Neutrophil (primary cell): ENCODE measurements at regions not wholly inside any gene's neighbourhood (a gene's known extent, or its start where the extent isn't known, plus 50 kb on each side); places are given as distances from the start of the nearest gene placed in this dataset.

Experiments used
- H3K27ac ChIP-seq: fragments of 200-600 bp; sonication (generic); 2 replicates; pipeline ENCODE4 v1.5.1; 2016; ENCODE audit warnings: mild to moderate bottlenecking, moderate library complexity
- H3K27me3 ChIP-seq: fragments of 200-600 bp; sonication (generic); 2 replicates; pipeline ENCODE4 v1.6.0; 2016; ENCODE audit warnings: mild to moderate bottlenecking
- H3K36me3 ChIP-seq: fragments of 200-600 bp; sonication (generic); 2 replicates; pipeline ENCODE4 v1.5.1; 2017
- H3K4me1 ChIP-seq, 2 experiments: fragments of 200-600 bp in 1 of 2; sonication (generic) in 1 of 2; 1 replicate in 1 of 2; 2 replicates in 1 of 2; pipeline versions ENCODE4 v1.5.1 to v1.6.1; 2013 to 2016; ENCODE audit warnings: low read depth in 1 of 2, low read length in 1 of 2, mild to moderate bottlenecking in 1 of 2, moderate library complexity in 1 of 2; ENCODE audit not compliant: control insufficient read depth in 1 of 2, insufficient read depth in 1 of 2
- H3K4me3 ChIP-seq, 2 experiments: fragments of 200-600 bp in 1 of 2; sonication (generic) in 1 of 2; 1 replicate in 1 of 2; 2 replicates in 1 of 2; pipeline ENCODE4 v1.5.1; 2013 to 2016; ENCODE audit warnings: low read depth in 1 of 2, low read length in 1 of 2, mild to moderate bottlenecking in 1 of 2, moderate library complexity in 1 of 2
- H3K9me3 ChIP-seq: fragments of 200-600 bp; sonication (generic); 2 replicates; pipeline ENCODE4 v1.5.1; 2016
- TF ChIP-seq, protein P1 (sequence below): fragments of 200-600 bp; sonication (generic); IDR thresholded peaks from 2 replicates; pipeline ENCODE4 v1.5.1; 2016; ENCODE audit warnings: antibody characterized with exemption

DNA sequence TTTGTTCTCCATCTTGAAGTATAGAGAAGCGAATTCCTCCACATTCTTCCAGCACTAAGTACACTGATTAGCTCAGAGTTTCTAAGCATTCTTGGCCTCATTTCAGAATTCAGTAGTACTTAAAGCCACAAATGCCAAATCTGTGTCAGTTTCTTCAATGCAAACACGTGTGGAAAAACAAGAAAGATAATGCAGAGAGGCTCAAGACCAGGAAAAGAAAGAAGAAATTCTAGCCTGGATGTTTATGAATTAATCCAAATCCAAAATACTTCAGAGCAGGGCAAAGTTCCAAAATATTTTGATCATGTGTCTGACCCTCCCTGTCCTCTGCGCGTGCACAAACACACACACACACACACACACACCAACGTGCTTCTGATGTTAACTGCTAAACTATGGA lies 457.6 kb downstream of the SLCO4C1 start:
- Histone ChIP-seq H3K4me3 (no peak overlapping the region), H3K4me1 (no peaks in the 10 kb centered on the region), H3K36me3 (no peaks in the 10 kb centered on the region), H3K9me3 (no peaks in the 10 kb centered on the region), H3K27me3 (no peaks in the 10 kb centered on the region), H3K27ac (no peak overlapping the region)
- TF ChIP-seq, protein P1, sequence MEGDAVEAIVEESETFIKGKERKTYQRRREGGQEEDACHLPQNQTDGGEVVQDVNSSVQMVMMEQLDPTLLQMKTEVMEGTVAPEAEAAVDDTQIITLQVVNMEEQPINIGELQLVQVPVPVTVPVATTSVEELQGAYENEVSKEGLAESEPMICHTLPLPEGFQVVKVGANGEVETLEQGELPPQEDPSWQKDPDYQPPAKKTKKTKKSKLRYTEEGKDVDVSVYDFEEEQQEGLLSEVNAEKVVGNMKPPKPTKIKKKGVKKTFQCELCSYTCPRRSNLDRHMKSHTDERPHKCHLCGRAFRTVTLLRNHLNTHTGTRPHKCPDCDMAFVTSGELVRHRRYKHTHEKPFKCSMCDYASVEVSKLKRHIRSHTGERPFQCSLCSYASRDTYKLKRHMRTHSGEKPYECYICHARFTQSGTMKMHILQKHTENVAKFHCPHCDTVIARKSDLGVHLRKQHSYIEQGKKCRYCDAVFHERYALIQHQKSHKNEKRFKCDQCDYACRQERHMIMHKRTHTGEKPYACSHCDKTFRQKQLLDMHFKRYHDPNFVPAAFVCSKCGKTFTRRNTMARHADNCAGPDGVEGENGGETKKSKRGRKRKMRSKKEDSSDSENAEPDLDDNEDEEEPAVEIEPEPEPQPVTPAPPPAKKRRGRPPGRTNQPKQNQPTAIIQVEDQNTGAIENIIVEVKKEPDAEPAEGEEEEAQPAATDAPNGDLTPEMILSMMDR = no peak

DNA sequence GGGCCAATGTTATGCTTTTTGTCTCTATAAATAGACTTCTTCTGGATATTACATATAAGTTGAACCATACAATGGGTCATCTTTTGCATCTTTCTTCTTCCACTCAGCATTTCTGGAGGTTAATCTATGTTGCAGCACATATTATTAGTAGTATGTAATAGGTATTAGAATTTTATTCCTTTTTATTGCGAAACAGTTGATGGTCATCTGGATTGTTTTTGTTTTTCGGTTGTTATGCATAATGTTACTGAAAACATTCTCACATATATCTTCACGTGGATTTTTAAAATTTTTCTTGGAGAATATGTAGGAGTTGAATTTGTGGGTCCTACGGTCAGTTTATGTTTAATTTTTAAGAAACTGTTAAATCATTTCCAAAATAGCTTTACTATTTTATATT lies 466.8 kb downstream of the SLCO4C1 start:
- Histone ChIP-seq H3K27me3 (no peaks in the 10 kb centered on the region), H3K9me3 (no peaks in the 10 kb centered on the region), H3K4me3 (no peak overlapping the region), H3K4me1 (no peaks in the 10 kb centered on the region), H3K36me3 (no peaks in the 10 kb centered on the region), H3K27ac (no peak overlapping the region)
- TF ChIP-seq, protein P1 = no peak

DNA sequence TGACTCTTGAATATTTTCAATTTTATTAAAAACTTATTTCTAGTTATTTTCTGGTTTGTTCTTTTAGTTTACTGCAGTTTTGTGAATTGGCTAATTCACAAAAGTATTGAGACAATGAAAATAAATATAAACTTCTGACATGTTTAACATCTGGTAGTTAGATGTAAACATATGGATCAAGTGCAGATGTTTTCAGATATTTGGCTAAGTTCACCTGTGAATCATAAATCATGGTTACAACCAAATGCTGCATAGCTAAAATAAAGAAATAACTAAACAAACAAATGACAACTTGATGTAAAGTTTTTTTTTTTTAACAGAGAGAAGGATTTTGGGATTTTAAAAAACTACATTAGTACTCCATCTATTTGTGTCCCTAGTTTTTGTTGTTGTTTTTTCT lies 484.6 kb downstream of the SLCO4C1 start:
- no peaks in the 10 kb centered on the region for H3K27me3 ChIP-seq
- no peak overlapping the region for H3K27ac ChIP-seq
- H3K4me1 ChIP-seq = no peaks in the 10 kb centered on the region
- TF ChIP-seq, protein P1 = no peak
- H3K4me3 ChIP-seq = no peak overlapping the region
- no peaks in the 10 kb centered on the region for H3K36me3 ChIP-seq
- H3K9me3 ChIP-seq = no peaks in the 10 kb centered on the region

GRCh38 chr5:101806410-101806809 lies 489.7 kb downstream of the SLCO4C1 start:
- TF ChIP-seq, protein P1 = no peak
- H3K4me3 ChIP-seq = no peak overlapping the region
- H3K36me3 ChIP-seq = no peaks in the 10 kb centered on the region
- H3K4me1 ChIP-seq = no peaks in the 10 kb centered on the region
- H3K27ac ChIP-seq = no peak overlapping the region
- H3K9me3 ChIP-seq = no peaks in the 10 kb centered on the region
- H3K27me3 ChIP-seq = no peaks in the 10 kb centered on the region

DNA sequence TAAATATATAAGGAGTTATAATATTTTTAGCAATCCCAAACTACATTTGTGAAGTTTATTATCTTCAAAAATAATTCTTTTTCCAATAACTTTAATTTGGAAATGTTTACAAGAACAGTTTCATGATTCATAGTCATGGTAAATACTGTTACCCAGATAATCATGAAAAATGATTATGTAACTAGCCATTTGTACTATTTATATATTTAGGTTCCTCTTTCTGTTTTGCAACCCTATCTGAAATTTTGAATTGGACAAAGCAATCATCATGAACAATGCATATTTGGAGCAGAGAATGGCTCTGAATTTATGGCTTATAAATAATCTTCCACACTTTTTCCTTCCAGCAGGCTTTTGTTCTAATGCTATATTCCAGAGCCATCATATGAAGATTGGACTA lies 499.7 kb downstream of the SLCO4C1 start:
- TF ChIP-seq, protein P1 = no peak
- Histone ChIP-seq H3K27ac (no peak overlapping the region), H3K4me3 (no peak overlapping the region), H3K27me3 (no peaks in the 10 kb centered on the region), H3K36me3 (no peaks in the 10 kb centered on the region), H3K4me1 (no peaks in the 10 kb centered on the region), H3K9me3 (no peaks in the 10 kb centered on the region)

DNA sequence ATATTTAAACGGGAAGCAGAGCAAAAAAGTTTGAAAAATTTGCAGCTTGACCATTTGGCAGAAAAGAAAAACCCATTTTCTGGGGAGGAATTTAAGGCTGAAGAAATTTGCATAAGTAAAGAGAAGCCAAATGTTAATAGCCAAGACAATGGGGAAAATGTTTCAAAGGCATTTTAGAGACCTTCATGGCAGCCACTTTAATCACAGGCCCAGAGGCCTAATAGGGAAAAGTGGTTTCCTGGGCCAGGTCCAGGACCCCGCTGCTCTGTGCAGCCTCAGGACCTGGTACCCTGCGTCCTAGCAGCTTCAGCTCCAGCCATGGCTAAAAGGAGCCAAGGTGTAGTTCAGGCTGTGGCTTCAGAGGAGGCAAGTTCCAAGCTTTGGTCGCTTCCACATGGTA lies 507.3 kb downstream of the SLCO4C1 start:
- no peaks in the 10 kb centered on the region for H3K27me3 ChIP-seq
- H3K9me3 ChIP-seq = no peaks in the 10 kb centered on the region
- TF ChIP-seq, protein P1 = no peak
- H3K27ac ChIP-seq = no peak overlapping the region
- no peak overlapping the region for H3K4me3 ChIP-seq
- H3K4me1 ChIP-seq = no peaks in the 10 kb centered on the region
- H3K36me3 ChIP-seq = no peaks in the 10 kb centered on the region
